ENCODE measurements at regions not wholly inside any gene's neighbourhood (a gene's known extent, or its start where the extent isn't known, plus 50 kb on each side); places are given as distances from the start of the nearest gene placed in this dataset.

DNA sequence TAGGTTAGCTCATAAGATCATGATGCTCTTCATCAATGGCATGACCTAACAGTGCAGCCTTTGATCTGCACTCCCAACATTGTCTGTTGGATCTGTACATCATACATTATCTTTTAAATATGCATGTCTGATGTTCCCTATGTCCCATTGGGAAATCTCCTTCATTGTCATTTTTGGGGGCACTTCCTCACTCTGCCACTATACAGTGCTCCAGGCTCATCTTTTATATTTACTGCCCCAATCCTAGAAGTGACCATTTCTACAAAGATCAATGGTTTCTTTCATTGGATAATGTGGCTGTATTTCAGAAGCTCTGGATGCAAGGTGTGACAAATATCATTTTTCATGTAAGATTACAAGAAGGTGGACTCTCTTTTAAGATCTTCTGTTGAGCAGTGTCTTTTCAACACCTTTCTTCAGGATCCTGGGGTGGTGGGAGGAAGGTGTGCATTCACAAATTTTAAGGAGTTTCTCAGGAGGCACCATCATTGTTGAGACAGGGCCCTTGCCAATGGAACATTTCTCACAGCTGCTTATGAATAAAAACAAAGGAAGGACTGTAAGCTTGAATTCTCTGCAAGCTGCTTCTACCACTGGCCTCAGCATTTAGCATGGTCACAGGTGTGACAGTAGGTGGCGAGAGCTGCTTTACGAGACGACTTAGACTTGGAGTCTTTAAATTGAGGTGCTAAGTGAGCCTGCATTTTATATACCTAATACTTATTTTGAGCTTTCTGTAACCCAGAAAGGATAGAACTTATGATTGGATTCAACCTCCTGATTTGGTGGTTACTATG lies 403.0 kb downstream of the LMO7 start:
- DNase-seq: no peak

DNA sequence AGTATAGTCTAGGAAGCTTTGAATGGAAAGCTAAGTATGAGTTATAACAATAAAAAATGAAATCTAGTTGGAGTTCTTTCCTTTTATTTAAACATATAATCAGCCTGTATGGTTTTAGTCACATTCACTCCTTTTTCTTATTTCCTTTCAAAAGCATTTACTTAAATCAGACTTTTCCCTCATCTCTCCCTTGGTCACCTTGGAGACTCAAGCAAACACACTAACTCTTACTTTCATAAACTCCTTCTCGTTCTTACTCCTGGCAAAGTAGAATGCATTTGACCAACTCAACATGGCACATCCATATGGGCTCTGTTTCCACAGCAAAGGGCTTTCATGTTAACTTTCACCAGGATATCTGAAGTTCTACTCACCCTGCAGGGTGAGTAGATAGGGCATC lies 400.0 kb downstream of the LMO7 start:
- no peak for DNase-seq

DNA sequence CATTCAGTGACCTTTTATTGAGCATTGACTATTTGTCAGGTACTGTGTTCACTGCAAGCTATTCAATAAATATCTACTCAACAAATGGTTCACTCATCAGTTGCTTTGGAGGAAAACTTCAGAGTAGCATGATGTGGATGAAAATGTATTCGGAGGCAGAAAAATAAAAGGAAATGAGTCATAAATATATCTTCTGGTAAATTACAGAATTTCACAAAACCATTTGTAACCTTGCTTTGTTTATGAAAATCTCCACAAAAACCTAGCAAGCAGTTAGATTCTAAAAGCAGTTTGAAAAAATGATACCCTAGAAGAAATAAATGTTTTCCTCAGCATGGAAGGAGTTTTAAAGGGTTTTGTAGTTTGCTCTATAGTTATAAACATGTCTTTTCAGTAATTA lies 399.6 kb downstream of the LMO7 start:
- no peak for DNase-seq

DNA sequence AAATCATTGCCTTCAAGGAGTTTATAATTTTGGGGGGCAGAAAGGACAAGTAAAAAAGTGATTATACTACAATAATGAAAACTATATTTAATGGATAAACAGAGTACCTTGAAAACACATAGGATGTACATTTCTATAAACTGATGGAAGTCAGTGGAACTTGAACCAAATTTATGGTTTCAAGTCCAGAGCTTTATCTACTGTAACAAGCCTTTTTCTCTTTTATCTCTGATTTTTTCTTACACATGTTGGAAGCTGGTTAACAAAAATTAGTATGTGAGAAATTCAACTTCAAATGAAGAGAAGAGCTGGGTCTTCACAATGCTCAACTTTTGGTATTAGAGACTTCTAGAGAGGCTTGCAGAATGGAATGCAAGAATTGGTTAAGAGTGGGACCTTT lies 393.6 kb downstream of the LMO7 start:
- no peak for DNase-seq

DNA sequence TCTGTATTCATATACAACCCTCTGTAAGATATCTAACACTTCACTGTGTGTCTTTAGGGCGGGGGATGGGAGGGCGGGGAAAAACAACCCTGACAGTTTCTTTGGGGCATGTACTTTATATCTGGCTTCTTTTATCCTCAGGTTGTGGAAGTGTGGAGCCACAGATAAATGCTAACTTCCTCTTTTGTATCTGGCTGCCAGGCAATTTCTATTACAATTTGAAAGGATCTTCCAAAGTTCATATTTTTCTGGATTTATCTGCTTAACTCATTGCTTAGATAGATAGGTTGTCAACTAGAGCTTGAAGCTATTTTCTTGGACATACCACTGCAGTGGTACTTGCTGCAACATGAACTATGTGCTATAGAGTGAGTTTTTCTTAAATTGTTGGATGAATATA lies 393.0 kb downstream of the LMO7 start:
- DNase-seq: no peak

DNA sequence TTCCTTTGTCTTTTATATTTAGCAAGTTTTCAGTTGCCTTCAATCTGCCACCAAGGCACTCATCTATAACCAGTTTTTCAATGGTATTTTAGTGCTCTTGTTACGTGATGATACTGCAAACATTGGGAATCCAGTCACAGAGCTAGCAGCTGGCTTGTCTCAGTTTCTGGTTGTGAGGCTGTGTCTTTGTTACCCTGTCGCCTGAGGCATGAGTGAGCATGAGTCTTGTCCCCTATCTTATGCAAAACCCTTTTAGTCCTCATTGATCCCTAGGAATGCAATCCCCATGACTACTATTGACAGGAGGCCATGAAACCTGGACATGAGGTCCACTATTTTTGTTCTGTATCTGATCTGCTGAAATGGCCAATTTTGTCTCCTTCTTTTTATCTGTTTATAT lies 391.0 kb downstream of the LMO7 start:
- no peak for DNase-seq

DNA sequence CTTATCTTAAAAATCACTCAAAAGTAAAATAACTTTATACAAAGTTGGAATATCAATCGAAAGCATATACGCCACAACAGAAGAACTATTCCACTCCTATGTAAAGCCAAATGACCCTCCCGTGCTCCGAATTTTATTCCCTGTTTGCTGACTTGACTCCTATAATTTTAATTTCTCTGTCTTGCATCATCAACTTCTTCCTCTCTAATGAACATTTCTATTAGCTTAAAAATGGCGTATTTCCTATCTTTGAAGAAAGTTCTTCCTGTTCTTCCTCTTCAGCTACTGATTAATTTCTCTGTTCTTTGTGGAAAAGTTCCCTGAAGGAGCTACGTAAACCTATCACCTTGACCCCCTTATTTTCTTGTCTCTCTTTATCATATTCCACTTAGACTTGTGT lies 389.3 kb downstream of the LMO7 start:
- DNase-seq: no peak

DNA sequence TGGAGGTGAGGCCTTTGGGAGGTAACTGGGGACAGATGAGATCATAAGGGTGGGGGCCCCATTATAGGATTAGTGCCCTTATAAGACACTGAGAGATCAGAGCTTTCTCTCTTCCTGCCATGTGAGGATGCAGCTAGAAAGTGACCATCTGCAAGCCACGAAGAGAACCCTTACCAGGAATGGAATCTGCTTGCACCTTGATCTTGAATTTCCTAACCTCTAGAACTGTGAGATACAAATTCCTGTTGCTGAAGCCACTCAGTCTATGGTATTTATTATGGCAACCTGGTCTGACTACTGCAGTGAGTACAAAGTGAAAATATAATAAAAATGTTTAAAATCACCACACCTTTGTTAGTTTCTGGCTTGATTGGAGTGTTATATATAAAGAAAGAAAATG lies 388.0 kb downstream of the LMO7 start:
- no peak for DNase-seq

DNA sequence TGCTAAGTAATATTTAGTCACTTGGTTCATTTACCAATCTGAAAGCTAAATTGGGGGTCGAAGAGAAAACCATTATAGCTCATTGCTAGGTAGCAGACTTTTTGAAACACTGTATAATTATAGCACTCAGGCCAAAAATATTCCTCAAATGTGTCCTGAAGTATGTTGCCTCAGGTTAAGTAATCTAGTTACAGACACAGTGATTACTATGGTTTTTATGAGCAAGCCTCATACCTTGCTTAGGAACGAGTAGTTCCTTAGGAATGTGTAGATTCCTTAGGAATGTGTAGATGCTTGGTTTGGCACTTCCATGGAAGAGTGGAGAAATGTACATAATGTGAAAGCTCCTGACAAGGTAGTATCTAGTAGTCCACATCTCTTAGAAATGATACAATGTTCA lies 387.5 kb downstream of the LMO7 start:
- DNase-seq: no peak

DNA sequence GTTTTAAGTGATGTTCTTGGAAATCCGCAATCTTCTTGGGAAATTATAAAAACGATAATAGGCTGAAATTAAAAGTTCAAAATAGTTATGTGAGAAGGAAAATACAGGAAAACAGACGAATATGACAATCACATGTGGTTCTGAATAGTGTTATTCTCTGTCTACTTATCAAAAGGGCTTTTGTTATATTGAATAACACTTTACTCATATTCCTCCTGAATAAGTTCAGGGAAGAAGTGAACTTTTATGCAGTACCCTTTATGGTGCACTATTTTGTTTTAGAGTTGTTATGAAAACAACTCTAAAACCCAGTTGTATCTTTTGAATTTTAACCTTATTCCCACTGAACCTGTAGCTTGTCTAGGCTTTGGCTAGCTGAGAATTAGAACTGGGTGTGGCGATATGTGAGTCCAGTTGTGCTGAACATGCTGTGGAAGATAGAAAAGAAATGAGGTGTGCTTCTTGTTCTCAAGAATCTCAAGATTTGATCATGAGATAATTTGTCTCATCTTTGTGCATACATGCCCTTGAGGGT lies 384.4 kb downstream of the LMO7 start:
- DNase-seq: no peak

DNA sequence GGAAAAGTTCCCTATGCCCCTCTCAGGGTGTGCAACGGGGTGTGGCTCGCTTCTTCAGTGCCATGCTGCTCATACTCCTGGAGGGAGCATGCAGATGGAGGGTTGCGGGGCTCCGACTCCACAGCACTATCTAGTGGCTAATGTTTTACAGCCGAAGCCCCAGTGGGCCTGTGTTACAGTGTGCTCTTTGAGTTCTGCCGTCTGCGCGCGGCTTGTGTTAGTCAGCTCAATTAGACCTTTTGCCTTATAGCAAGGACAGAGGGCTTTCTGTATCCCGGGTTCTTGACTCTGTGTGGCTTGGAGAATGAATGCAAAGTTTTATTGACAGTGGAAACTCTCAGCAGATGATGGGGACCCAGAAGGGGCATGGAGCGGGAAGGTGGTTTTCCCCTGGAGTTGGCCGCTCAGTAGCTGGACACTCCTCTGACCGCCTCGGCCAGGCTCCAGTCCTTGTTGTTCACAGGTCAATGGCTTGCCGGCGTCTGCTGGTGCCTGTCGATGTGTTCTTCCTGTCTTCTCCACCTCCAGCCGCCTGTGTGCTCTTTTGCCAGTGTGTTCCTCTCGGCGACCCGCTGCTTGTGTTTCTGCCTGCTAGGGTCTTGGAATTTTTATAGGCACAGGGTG lies 383.4 kb downstream of the LMO7 start:
- DNase-seq: no peak

DNA sequence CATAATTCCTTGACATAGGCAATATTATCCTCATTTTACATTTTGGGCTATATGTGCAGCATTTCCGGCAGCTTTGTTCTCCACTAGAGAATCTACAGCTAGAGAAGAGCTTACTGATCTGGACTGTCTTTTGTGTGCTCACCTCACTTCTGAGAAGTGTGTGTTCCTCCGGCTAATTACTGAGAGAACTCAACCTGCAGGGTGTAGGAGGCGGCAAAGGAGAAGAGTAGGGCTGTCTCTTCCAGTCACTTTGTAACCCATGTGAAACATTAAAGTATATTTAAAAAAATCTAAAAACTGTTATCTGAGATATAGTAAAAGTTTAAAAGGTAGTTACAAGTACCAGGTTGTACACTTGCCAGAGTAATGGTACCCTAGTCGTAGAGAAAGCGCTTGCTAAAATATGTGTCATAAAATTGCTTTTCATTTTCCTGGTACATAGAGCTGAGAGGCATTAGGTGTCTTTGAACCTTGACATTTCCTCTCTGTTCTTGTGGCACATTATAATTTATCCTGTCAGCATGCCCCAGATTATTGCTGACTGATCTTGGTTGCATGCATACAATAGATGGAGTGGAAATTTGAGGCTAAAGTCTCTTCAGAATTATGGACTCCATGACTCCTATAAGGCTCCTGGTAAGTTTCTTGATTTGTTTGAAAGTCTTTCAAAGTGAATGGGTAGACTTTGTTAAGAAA lies 381.9 kb downstream of the LMO7 start:
- no peak for DNase-seq

DNA sequence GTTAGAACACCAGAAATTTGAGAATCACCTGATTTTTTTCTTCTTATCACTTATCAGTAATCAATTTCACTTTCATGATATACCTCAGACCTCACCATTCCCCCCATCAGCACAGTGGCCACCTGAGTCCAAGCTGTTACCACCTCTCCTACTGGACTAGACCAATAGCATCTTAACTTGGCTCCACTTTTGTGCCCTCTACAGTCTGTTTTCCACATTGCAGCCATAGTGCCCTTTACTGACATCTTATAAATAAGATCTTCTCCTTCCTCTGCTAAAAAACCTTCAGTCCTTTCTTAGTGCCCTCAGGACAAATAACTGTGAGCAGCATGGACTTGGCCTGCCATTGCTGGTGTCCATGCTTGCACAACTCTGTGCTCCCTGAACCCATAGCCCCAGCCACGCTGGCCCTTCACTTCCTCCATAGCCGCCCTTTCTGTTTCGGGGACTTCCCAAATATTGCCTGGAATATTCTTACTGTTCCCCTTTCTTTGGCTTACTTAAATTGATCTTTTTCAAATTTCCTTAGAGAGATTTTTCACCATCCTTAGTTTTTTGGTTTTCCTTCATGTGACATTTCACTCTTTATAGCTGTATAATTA lies 380.8 kb downstream of the LMO7 start:
- no peak for DNase-seq

DNA sequence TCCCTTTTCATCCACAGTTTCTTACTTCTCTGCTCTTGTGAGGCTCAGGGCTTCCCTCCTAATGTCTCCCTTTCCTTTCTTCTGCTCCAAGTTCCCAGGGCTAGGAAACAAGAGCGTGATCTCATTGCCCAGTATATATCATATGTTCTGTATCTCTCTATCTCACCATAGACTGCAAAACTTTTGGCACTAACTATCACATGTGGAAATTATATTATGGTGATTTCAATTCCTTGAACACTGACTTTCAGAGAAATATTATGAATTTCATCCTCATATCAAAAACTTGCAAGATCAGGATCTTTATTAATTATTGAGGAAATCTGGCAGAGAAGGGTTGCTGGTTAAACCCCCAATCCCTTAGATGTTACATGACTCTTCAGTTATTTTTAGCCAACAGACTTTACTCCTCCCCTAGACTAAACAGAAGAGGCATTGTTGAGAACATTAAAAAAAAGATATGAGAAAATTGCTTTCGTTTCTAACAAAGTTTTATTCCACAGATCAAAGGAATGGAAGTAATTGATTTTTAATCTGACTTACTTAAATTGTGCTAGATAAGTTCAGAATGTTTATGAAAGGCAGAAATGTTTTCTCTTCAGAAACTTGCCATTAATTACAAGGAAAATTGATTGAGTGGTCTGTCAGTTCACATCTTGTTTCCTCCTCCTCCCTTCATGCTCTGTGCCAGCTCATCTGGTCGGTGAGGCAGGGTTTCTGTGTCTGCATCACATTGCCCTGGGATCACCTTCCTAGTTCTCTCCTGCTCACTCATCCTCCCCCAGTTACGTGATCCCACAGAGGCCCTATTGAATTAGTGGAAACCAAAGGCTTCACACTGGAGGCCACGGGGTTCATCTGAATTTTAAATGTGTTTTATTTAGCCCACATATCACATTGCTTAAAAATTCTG lies 378.5 kb downstream of the LMO7 start:
- no peak for DNase-seq

DNA sequence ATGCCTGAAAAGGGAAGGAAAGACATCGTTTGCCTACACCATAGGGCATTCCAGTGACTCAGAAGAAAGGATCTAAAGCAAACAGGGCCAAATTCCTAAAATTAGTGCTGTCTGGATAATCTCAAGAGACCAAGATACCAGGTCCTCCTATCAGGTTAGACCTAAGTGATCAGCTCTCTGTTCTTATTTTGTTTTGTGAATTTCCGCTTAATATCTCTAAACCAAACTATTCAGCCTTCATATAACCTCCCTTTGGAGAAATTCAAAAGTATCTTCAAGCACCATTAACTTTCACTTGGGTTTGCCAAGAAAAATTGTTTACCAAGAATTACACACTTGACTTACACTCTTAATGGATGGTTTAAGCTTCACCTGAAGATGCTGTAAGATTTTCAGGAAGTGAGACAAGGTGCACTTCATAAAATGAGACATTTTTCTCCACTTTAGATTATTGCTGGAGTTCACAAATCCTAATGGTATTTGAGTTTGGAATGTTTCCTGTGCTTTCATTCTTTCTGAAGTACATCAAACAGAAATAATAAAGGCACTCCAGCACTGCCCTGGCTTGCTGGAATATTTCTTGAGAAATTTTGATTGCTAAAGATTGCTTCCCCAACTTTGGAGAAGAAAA lies 376.1 kb downstream of the LMO7 start:
- DNase-seq: no peak

DNA sequence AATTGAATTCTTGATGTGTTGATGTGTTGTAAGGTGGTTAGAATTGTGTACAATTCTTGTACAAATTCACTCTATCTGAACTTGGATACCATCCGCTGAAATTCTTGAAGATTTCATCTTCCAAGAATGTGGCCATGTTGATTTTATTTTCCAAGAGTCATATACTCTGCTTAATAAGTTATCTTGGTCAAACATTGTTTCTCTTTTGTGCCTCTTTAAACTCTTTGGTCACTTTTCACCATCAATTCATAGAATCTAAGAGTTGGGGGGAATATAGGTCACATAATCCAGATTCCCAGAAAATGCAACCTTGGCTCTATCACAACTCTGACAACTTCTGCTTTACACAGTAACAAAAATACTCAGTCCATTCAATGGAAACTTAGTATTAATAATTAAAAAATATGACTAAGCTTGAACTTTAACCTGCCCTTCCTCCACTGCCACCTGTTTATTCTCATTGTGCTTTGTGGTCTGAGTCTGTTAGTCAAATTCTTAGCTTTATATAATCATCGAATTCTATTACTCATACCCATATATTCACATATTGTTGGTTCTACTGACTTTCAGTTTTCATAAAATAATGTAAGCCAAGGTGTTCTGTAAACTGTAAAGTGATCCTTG lies 373.2 kb downstream of the LMO7 start:
- DNase-seq: no peak

DNA sequence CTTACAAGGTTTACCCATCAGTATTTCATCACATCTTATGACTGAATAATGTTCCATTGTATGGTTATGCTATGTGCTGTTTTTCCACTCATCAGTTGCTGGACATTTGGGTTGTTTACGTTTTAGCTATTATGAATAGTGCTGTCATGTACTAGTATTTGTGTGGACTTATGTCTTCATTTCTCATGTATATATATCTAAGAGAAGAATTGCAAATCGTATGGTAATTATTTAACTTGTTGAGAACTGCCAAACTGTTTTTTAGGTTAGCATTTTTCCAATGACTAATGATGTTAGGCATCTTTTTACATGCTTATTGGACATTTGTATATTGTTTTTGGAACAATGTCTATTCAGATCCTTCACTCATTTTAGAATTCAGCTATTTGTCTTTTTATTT lies 368.3 kb downstream of the LMO7 start:
- no peak for DNase-seq

DNA sequence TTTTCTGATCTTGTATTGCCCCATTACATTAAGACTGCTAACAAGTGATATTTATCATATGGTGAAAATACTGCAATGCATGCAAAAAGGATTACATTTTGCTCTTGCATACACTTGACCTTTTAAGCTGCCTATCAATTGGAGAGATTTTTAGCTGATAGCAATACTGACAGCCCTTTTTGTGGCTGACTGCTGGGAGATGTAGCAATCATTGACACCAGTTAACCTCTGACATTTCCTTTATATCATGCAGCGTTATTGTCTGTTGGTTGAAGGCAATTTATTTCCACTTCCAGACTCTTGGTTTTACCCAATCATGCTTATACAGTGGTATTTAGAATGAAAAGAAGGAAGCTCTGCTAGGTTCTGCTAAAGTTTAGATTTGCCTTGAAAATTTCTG lies 364.0 kb downstream of the LMO7 start:
- DNase-seq: no peak

DNA sequence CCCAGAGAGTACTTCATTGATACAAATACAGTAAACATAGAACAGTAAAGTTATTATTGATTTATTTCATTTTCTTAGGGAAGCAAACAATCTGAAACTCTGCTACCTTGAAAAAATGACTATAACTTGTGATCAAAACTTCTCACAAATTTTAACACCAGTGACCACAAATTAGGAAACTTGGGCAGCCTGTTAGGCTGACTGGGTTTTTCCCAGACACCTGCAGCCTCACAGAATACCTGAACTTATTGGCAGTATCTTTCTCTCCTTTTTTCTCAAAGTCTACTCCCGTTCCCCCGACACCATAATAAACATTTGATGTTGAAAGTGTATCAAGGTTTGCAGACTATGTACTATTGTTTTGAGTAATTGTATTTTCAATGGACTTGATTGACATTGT lies 360.5 kb downstream of the LMO7 start:
- DNase-seq: no peak

DNA sequence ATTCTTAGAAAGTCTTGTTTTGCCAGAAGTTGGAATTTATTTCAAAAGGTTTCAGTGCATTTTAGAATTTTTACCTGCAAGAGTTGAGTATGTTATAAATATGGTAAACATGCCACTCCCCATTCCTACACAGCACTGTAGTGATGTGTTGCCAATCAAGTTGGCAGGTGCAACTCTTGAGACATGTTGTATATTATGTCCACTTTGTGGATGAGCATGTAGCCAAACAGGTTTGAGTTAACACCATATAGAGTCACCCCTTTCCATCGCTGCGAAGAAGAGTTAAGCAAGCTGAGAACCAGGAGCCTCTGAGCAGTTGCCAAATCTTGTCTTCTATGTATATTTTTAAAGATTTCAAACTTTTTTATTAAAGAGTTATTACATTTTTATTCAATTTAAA lies 359.8 kb downstream of the LMO7 start:
- DNase-seq: no peak

DNA sequence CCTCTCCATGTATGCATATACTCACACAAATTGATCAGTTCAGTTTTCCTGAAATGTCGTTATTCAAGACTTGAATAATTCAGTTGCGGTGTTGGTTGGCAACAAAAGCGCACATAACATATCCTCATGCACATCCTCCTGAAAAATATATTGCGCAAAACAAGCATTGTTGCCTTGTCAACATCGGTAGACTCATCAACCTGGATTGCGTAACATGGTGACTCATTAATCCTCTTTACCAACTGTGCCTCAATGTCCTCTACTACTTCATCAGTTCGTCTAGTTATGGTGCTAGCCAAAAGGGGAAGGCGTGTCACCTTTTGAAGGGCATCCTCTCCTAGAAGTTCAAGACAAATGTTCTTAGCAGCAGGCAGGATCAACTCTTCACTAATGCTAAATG lies 357.7 kb downstream of the LMO7 start:
- DNase-seq: no peak

DNA sequence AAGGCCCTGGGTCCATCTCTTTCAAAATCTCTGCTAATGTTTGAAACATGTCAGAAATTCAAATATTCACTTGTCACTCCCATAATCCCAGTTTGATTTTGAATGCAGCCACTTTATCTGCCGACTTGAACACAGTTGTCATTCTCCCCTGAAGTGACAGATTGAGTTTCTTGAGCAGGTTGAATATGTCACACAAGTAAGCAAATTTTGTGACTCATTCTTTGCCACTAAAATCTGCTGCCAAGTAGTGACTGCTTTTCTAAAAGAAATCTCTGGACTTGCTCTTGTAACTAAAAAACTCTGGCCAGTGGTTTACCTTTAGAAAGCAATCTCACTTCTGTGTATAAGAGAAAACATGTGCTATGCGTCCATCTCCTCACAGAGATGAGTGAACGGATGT lies 357.1 kb downstream of the LMO7 start:
- DNase-seq: no peak

Measured in NCI-H774 (cell line).